Stomach (tissue), 8 donors: ENCODE measurements at regions not wholly inside any gene's neighbourhood (a gene's known extent, or its start where the extent isn't known, plus 50 kb on each side); places are given as distances from the start of the nearest gene placed in this dataset.

ENCODE experiments used
- DNase-seq, 2 donors: peaks; one replicate each; pipeline versions ENCODE4 v3.0.0 to v3.0.0-alpha.2; 2013 to 2019
- H3K27ac ChIP-seq, 5 donors: fragments of 200-600 bp in 4 of 5; sonication (generic) in 4 of 5; one replicate each; pipeline ENCODE4 v1.5.1; 2013 to 2019; ENCODE audit warnings: mild to moderate bottlenecking in 1 of 5, moderate library complexity in 1 of 5
- H3K27me3 ChIP-seq, 3 donors: fragments of 200-600 bp; sonication (generic); one replicate each; pipeline ENCODE4 v1.5.1; 2017 to 2019; ENCODE audit warnings: mixed run types in 1 of 3
- H3K36me3 ChIP-seq, 4 donors: fragments of 200-600 bp; sonication (generic); 1 replicate in 3 of 4; 2 replicates in 1 of 4; pipeline ENCODE4 v1.5.1; 2016 to 2019
- H3K4me1 ChIP-seq, 4 donors: fragments of 200-600 bp; sonication (generic); one replicate each; pipeline ENCODE4 v1.5.1; 2016 to 2019
- H3K4me3 ChIP-seq, 4 donors: fragments of 200-600 bp; sonication (generic) in 3 of 4; one replicate each; pipeline ENCODE4 v1.5.1; 2016 to 2019; ENCODE audit warnings: mild to moderate bottlenecking in 1 of 4
- H3K9me3 ChIP-seq, 4 donors: fragments of 200-600 bp; sonication (generic); one replicate each; pipeline ENCODE4 v1.5.1; 2016 to 2019
- EP300 ChIP-seq: sonication (generic); formaldehyde crosslinking; IDR thresholded peaks from one replicate; pipeline ENCODE4 v1.6.1; 2017; ENCODE audit warnings: antibody characterized with exemption
- POLR2A ChIP-seq, 4 donors: fragments of 450-650 bp; IDR thresholded peaks; one replicate each; pipeline ENCODE4 v1.6.1; 2016; ENCODE audit warnings: antibody characterized with exemption in 4 of 4, control low read depth in 2 of 4, mild to moderate bottlenecking in 1 of 4, moderate library complexity in 1 of 4
- POLR2AphosphoS5 ChIP-seq, 3 donors: sonication (generic); formaldehyde crosslinking; IDR thresholded peaks; one replicate each; pipeline ENCODE4 v1.6.1; 2016; ENCODE audit warnings: antibody characterized with exemption in 3 of 3
- WGBS, 5 donors: extraction: QIAGEN DNeasy Blood & Tissue Kit in 3 of 5; methylation state at CpG; one replicate each; pipeline versions ENCODE4 v1.1.5 to v1.1.7; 2013 to 2018; 5-methylcytosine and 5-hydroxymethylcytosine counted together
- intact Hi-C: fragments of 100-400 bp; cut with DNase I; formaldehyde crosslinking; loops from one replicate; pipeline ENCODE4 v1.15.1; 2023; ENCODE audit warnings: low total_unique reads
- TF ChIP-seq, protein P1 (sequence below), 7 experiments: fragments of 450-650 bp in 4 of 7; fragments of 200-600 bp in 3 of 7; sonication (generic) in 3 of 7; IDR thresholded peaks; one replicate each; pipeline ENCODE4 v1.5.1; 2016 to 2019; ENCODE audit warnings: antibody characterized with exemption in 7 of 7, control low read depth in 2 of 7, mild to moderate bottlenecking in 1 of 7
- donor health status: healthy with polysubstance abuse.
- donor health status: Bipolar disorder and iron deficiency.
- donor health status: healthy.

GRCh38 chr16:9031107-9031506 is 60.3 kb upstream of the HAPSTR1 start:
- intact Hi-C loops: loop anchor here (10.0 kb wide), 1 partner anchor 994 kb away; no protein-coding TSS in a partner anchor
- no peak for DNase-seq
- no peak overlapping the region for H3K27ac ChIP-seq
- no peaks in the 10 kb centered on the region for H3K4me1 ChIP-seq
- WGBS, 5 donors: 47 to 72% (median 55%) methylated on average over 3 of the region's 3 CpGs
- H3K9me3 ChIP-seq: no peaks in the 10 kb centered on the region
- TF ChIP-seq POLR2AphosphoS5 (IDR thresholded peaks at IDR 0.05) (no peak), EP300 (no peak), POLR2A (IDR thresholded peaks at IDR 0.05) (no peak)
- TF ChIP-seq, protein P1, sequence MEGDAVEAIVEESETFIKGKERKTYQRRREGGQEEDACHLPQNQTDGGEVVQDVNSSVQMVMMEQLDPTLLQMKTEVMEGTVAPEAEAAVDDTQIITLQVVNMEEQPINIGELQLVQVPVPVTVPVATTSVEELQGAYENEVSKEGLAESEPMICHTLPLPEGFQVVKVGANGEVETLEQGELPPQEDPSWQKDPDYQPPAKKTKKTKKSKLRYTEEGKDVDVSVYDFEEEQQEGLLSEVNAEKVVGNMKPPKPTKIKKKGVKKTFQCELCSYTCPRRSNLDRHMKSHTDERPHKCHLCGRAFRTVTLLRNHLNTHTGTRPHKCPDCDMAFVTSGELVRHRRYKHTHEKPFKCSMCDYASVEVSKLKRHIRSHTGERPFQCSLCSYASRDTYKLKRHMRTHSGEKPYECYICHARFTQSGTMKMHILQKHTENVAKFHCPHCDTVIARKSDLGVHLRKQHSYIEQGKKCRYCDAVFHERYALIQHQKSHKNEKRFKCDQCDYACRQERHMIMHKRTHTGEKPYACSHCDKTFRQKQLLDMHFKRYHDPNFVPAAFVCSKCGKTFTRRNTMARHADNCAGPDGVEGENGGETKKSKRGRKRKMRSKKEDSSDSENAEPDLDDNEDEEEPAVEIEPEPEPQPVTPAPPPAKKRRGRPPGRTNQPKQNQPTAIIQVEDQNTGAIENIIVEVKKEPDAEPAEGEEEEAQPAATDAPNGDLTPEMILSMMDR (IDR thresholded peaks at IDR 0.05): no peak
- H3K36me3 ChIP-seq: no peaks in the 10 kb centered on the region
- H3K4me3 ChIP-seq: no peak overlapping the region
- no peaks in the 10 kb centered on the region for H3K27me3 ChIP-seq

- Histone ChIP-seq H3K27ac (no peak overlapping the region), H3K36me3 (no peaks in the 10 kb centered on the region), H3K4me3 (no peak overlapping the region), H3K4me1 (no peaks in the 10 kb centered on the region), H3K9me3 (no peaks in the 10 kb centered on the region), H3K27me3 (no peaks in the 10 kb centered on the region)
- 75 to 84% (median 77%) methylated on average over 7 to 11 of the region's 11 CpGs for WGBS, 5 donors
- peak; percentile 57 to 64 for DNase-seq
- TF ChIP-seq, protein P1 (IDR thresholded peaks at IDR 0.05): peak in 4 of 7 experiments; percentile 11 to 51 (median 34)
- no peak for TF ChIP-seq EP300
- intact Hi-C loops: loop anchor here (10.0 kb wide), 1 partner anchor 992 kb away; no protein-coding TSS in a partner anchor
These were observed 58.2 kb upstream of the HAPSTR1 start for GRCh38 chr16:9033125-9033830.

DNA sequence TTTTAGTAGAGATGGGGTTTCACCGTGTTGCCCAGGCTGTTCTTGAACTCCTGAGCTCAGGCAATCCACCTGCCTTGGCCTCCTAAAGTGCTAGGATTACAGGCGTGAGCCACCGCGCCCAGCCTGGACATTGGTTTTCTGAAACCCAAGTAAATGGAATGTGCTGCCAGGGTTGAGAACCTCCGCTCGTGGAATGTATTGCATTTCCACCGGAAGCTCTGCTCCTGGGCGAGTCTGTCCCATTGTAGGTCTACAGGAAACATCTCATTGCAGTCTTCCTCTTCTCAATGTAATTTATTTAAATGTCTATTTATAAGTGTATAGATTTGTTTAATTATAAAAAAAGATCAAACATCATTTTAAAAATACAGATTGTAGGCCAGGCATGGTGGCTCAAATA is 57.4 kb upstream of the HAPSTR1 start:
- H3K4me1 ChIP-seq: no peaks in the 10 kb centered on the region
- H3K36me3 ChIP-seq: no peaks in the 10 kb centered on the region
- no peak for DNase-seq
- no peak overlapping the region for H3K27ac ChIP-seq
- H3K9me3 ChIP-seq: no peaks in the 10 kb centered on the region
- no peaks in the 10 kb centered on the region for H3K27me3 ChIP-seq
- WGBS, 5 donors: 76 to 80% (median 80%) methylated on average over 8 of the region's 8 CpGs
- H3K4me3 ChIP-seq: no peak overlapping the region
- TF ChIP-seq POLR2AphosphoS5 (IDR thresholded peaks at IDR 0.05): no peak
- no peak for TF ChIP-seq POLR2A (IDR thresholded peaks at IDR 0.05)
- TF ChIP-seq EP300: no peak
- TF ChIP-seq, protein P1 (IDR thresholded peaks at IDR 0.05): no peak
- intact Hi-C loops: loop anchor here (10.0 kb wide), 1 partner anchor 991 kb away; no protein-coding TSS in a partner anchor

DNA sequence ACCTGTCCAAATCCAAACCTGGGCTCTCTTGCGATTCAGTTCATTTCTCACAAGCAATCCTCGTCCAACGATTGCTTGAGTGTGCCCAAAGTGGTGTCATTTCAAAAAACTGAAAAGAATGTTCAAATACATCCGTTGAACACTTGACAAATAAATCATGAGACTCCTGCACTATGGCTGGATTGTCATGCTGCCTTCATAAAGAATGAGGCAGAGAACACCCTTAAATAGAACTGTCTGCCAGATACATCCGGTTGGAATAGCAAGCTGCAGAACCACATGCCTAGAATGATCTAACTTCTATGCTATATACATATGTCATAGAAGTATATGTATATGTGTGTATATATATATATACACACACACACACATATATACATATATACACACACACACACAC is 55.4 kb upstream of the HAPSTR1 start:
- no peak overlapping the region for H3K4me3 ChIP-seq
- intact Hi-C loops: loop anchor here (10.0 kb wide), 1 partner anchor 989 kb away; no protein-coding TSS in a partner anchor
- H3K27ac ChIP-seq: no peak overlapping the region
- no peaks in the 10 kb centered on the region for H3K4me1 ChIP-seq
- no peak for DNase-seq
- H3K9me3 ChIP-seq: no peaks in the 10 kb centered on the region
- TF ChIP-seq POLR2AphosphoS5 (IDR thresholded peaks at IDR 0.05) (no peak), POLR2A (IDR thresholded peaks at IDR 0.05) (no peak), EP300 (no peak)
- TF ChIP-seq, protein P1 (IDR thresholded peaks at IDR 0.05): no peak
- no peaks in the 10 kb centered on the region for H3K27me3 ChIP-seq
- H3K36me3 ChIP-seq: no peaks in the 10 kb centered on the region
- 75 to 88% (median 84%) methylated on average over 5 of the region's 5 CpGs for WGBS, 5 donors
